SU-DHL-6 (cell line): ENCODE measurements at regions not wholly inside any gene's neighbourhood (a gene's known extent, or its start where the extent isn't known, plus 50 kb on each side); places are given as distances from the start of the nearest gene placed in this dataset.

Experiments used
- CTCF ChIP-seq: fragments of 200-600 bp; sonication (generic); IDR thresholded peaks from one replicate; pipeline ENCODE4 v1.5.1; 2017; ENCODE audit warnings: antibody characterized with exemption, mild to moderate bottlenecking, low read length, moderate library complexity; ENCODE audit not compliant: insufficient read depth, poor library complexity, severe bottlenecking
- EZH2phosphoT487 ChIP-seq: fragments of 200-600 bp; sonication (generic), shearing (Covaris generic); conservative IDR thresholded peaks from 2 replicates; pipeline ENCODE4 v1.6.1; 2018; ENCODE audit warnings: mild to moderate bottlenecking, antibody characterized with exemption, low read length, moderate library complexity, mixed read lengths

GRCh38 chr15:96894659-96895058 is 564.2 kb downstream of the NR2F2 start:
- TF ChIP-seq CTCF = no peak
- no peak for TF ChIP-seq EZH2phosphoT487
